ENCODE measurements at regions not wholly inside any gene's neighbourhood (a gene's known extent, or its start where the extent isn't known, plus 50 kb on each side); places are given as distances from the start of the nearest gene placed in this dataset.

DNA sequence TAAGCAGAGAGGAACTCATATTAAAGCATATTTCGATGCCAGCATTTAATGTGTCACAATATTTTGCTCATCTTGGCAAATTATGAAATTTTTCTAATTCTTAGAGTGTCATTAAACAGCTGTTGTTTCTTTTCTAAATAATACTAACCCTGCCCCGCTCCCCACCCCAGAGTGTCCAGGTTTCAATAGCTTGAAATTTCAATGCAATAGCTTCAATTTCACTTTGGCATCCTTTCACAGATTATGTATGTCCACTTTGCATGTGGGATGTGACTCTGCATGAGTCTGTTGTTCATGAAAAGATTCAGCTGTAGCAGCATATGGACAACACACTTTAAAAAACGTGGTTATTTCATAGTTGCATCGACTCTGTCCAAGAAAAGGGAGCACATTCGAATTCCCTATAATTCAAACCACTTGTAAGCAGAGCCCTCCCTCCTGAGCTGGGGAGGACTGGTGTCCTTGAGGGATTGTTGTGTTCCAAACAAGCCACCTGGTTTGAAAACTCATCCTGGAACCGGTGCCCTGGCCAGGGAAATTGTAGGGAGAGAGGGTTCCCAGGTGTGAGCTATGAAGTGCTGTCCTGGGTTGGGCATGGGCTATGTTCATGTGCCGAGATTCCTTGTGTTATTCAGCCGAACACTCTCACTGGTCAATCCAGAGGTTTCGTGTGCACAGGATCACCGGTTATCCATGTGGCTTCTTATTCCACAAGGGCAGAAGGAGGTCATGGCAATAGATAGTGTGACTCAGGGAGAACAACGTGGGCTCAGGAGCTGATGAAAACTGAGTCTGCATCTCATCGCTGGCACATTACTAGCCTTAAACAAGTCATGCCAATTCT is 64.6 kb upstream of the CREB5 start:
- Histone ChIP-seq H3K4me1 (ENCODE audit: control insufficient read depth, insufficient read depth, low read length) (no peaks in the 10 kb centered on the region), H3K36me3 (ENCODE audit: control insufficient read depth, insufficient read depth, low read length) (no peaks in the 10 kb centered on the region), H3K9me3 (ENCODE audit: control insufficient read depth, insufficient read depth, low read depth, low read length) (no peaks in the 10 kb centered on the region), H3K27ac (ENCODE audit: low read length) (no peak overlapping the region), H3K4me3 (ENCODE audit: low read depth in 2 of 2, low read length in 2 of 2) (no peak overlapping the region), H3K27me3 (ENCODE audit: control insufficient read depth, insufficient read depth, low read length) (no peaks in the 10 kb centered on the region; the same call in 1 of the 2 replicates)
- ATAC-seq = no peak
- BruUV-seq (replicated peaks) = no TSS peak
- intact Hi-C loops (cut with micrococcal nuclease; ENCODE audit: unreplicated experiment) (no loop called here), in situ Hi-C loops (cut with HindIII; ENCODE audit: low pct_unique_long_range_greater_than_20kb, low sequenced_read_pairs) (no loop called here)
- ChIA-PET CTCF (no interaction called here), POLR2A (interaction anchor here (0.6 kb wide), 1 partner anchor 805 kb away, joined by 3 read pairs; no protein-coding TSS in a partner anchor)
- no peak for DNase-seq (ENCODE audit: low read depth, low spot score)
- TF ChIP-seq TCF7L2 (IDR thresholded peaks at IDR 0.05; ENCODE audit: low read depth, low read length) (no peak), POLR2AphosphoS5 (IDR thresholded peaks at IDR 0.05; ENCODE audit: low read depth, low read length) (no peak), SIN3A (IDR thresholded peaks at IDR 0.05; ENCODE audit: borderline replicate concordance, insufficient read depth, low read depth, low read length) (no peak)
- TF ChIP-seq, protein P1, sequence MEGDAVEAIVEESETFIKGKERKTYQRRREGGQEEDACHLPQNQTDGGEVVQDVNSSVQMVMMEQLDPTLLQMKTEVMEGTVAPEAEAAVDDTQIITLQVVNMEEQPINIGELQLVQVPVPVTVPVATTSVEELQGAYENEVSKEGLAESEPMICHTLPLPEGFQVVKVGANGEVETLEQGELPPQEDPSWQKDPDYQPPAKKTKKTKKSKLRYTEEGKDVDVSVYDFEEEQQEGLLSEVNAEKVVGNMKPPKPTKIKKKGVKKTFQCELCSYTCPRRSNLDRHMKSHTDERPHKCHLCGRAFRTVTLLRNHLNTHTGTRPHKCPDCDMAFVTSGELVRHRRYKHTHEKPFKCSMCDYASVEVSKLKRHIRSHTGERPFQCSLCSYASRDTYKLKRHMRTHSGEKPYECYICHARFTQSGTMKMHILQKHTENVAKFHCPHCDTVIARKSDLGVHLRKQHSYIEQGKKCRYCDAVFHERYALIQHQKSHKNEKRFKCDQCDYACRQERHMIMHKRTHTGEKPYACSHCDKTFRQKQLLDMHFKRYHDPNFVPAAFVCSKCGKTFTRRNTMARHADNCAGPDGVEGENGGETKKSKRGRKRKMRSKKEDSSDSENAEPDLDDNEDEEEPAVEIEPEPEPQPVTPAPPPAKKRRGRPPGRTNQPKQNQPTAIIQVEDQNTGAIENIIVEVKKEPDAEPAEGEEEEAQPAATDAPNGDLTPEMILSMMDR (IDR thresholded peaks at IDR 0.05) = no peak
- TF ChIP-seq, protein P2, sequence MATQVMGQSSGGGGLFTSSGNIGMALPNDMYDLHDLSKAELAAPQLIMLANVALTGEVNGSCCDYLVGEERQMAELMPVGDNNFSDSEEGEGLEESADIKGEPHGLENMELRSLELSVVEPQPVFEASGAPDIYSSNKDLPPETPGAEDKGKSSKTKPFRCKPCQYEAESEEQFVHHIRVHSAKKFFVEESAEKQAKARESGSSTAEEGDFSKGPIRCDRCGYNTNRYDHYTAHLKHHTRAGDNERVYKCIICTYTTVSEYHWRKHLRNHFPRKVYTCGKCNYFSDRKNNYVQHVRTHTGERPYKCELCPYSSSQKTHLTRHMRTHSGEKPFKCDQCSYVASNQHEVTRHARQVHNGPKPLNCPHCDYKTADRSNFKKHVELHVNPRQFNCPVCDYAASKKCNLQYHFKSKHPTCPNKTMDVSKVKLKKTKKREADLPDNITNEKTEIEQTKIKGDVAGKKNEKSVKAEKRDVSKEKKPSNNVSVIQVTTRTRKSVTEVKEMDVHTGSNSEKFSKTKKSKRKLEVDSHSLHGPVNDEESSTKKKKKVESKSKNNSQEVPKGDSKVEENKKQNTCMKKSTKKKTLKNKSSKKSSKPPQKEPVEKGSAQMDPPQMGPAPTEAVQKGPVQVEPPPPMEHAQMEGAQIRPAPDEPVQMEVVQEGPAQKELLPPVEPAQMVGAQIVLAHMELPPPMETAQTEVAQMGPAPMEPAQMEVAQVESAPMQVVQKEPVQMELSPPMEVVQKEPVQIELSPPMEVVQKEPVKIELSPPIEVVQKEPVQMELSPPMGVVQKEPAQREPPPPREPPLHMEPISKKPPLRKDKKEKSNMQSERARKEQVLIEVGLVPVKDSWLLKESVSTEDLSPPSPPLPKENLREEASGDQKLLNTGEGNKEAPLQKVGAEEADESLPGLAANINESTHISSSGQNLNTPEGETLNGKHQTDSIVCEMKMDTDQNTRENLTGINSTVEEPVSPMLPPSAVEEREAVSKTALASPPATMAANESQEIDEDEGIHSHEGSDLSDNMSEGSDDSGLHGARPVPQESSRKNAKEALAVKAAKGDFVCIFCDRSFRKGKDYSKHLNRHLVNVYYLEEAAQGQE (IDR thresholded peaks at IDR 0.05; ENCODE audit: insufficient read depth in 1 of 2, low read depth in 2 of 2, low read length in 1 of 2) = no peak

DNA sequence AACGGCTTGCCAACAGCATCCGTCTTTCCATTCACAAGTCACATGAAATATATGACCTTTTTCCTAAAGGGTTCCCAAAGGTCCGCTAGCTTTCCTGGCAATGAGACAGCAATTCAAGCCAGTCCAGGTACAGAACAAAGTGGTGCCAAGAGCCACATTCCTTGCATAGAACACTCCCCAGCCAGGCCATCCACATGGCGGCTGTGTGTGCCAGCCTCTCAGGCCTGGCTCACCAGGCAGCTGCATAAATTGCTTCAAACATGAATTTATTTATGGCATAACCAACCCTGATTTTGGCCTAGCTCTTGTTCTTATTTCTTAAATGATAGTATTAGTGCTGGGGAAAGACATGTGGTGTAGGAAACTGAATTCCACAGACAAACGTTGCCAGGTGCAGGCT is 63.7 kb upstream of the CREB5 start:
- H3K4me1 ChIP-seq (ENCODE audit: control insufficient read depth, insufficient read depth, low read length) = no peaks in the 10 kb centered on the region
- no peak for DNase-seq (ENCODE audit: low read depth, low spot score)
- H3K36me3 ChIP-seq (ENCODE audit: control insufficient read depth, insufficient read depth, low read length) = no peaks in the 10 kb centered on the region
- H3K27me3 ChIP-seq (ENCODE audit: control insufficient read depth, insufficient read depth, low read length) = no peaks in the 10 kb centered on the region; the same call in 1 of the 2 replicates
- H3K9me3 ChIP-seq (ENCODE audit: control insufficient read depth, insufficient read depth, low read depth, low read length) = no peaks in the 10 kb centered on the region
- in situ Hi-C loops (cut with HindIII; ENCODE audit: low pct_unique_long_range_greater_than_20kb, low sequenced_read_pairs) = no loop called here
- ChIA-PET POLR2A (no interaction called here), CTCF (no interaction called here)
- no peak overlapping the region for H3K27ac ChIP-seq (ENCODE audit: low read length)
- no peak for ATAC-seq
- no peak overlapping the region for H3K4me3 ChIP-seq (ENCODE audit: low read depth in 2 of 2, low read length in 2 of 2)
- intact Hi-C loops (cut with micrococcal nuclease; ENCODE audit: unreplicated experiment) = no loop called here
- TF ChIP-seq SIN3A (IDR thresholded peaks at IDR 0.05; ENCODE audit: borderline replicate concordance, insufficient read depth, low read depth, low read length) (no peak), POLR2AphosphoS5 (IDR thresholded peaks at IDR 0.05; ENCODE audit: low read depth, low read length) (no peak), TCF7L2 (IDR thresholded peaks at IDR 0.05; ENCODE audit: low read depth, low read length) (no peak)
- TF ChIP-seq, protein P2 (IDR thresholded peaks at IDR 0.05; ENCODE audit: insufficient read depth in 1 of 2, low read depth in 2 of 2, low read length in 1 of 2) = no peak
- TF ChIP-seq, protein P1 (IDR thresholded peaks at IDR 0.05) = no peak
- no TSS peak for BruUV-seq (replicated peaks)

All from Panc1 (cell line).